ENCODE measurements at regions not wholly inside any gene's neighbourhood (a gene's known extent, or its start where the extent isn't known, plus 50 kb on each side); places are given as distances from the start of the nearest gene placed in this dataset.

DNA sequence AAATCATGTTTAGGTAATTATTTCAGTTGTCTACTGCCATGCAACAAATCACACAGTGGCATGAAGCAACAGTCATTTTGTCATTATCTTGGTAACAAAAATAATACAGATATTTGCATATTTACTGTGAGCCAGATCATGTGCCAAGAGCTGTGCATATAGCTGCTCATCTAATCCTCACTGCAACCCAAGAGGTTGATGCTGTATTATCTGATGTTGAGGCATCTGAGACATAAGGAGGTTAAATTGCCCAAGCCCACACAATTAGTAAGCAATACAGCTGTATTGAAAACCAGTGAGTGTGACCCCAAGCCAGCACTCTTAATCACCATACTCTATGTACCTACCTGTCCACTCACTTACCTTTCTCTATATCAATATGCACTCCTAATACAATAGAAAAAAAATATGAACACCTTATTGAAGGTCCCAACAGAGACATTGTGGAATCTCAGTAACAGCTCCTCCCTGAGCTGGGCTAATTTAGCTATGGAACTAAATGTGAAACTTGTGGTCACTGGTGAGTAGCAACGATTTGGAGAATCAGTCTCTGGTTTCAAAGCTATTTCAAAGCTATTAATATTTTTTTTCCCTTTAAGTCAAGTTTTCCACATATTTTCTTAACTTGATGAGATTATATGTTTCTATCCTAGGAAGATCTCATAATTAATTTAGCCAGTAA is 185.2 kb downstream of the KLF12 start:
- in situ Hi-C loops (cut with MboI; ENCODE audit: low pct_unique_long_range_greater_than_20kb in 2 of 9, low sequenced_read_pairs in 9 of 9, unreplicated experiment in 9 of 9): no loop called here
- no peak overlapping the region for H3K4me3 ChIP-seq
- ATAC-seq (replicated peaks in 6 of 8): no peak
- no peak overlapping the region for H3K27ac ChIP-seq
- peaks cover 0 to 8% of the 10 kb centered on the region in 2 donors for H3K4me1 ChIP-seq (replicated peaks in 1 of 2)
- WGBS, 10 experiments: 17 to 100% (median 60%) methylated on average over 1 of the region's 1 CpG; no CpG with 5 or more reads in 3 of the 10 experiments

- in situ Hi-C loops (cut with MboI; ENCODE audit: low pct_unique_long_range_greater_than_20kb in 2 of 9, low sequenced_read_pairs in 9 of 9, unreplicated experiment in 9 of 9): no loop called here
These were observed 188.3 kb downstream of the KLF12 start for GRCh38 chr13:73945871-73946270.

DNA sequence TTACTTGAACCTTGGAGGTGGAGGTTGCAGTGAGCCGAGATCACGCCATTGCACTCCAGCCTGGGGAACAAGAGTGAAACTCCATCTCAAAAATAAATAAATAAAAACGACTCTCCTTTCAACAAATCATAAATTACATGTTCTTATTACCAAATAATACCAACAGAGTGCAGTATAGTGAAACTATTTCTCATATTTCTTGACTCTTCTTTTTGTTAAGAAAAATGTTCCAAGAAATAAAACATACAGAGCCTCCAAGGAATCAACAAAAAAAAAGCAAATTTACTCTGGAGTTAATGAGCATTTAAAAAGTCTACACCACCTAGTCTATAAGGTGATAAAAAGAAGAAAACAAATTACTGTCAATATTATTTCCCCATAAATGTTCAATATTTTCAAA is 188.8 kb downstream of the KLF12 start:
- Histone ChIP-seq H3K4me3 (no peak overlapping the region), H3K27ac (no peak overlapping the region), H3K4me1 (replicated peaks in 1 of 2) (peaks cover 0 to 13% of the 10 kb centered on the region in 2 donors)
- ATAC-seq (replicated peaks in 6 of 8): no peak
- in situ Hi-C loops (cut with MboI; ENCODE audit: low pct_unique_long_range_greater_than_20kb in 2 of 9, low sequenced_read_pairs in 9 of 9, unreplicated experiment in 9 of 9): no loop called here
- WGBS, 10 experiments: 0 to 83% (median 25%) methylated on average over 1 to 3 of the region's 3 CpGs; no CpG with 5 or more reads in 3 of the 10 experiments

More at GRCh38 chr13:73945871-73946270, 188.3 kb downstream of the KLF12 start:
- Histone ChIP-seq H3K4me3 (no peak overlapping the region), H3K4me1 (replicated peaks in 1 of 2) (peaks cover 0 to 13% of the 10 kb centered on the region in 2 donors), H3K27ac (no peak overlapping the region)
- peak in 3 of 8 experiments; percentile 47 to 92 (median 55) for ATAC-seq (replicated peaks in 6 of 8)
- WGBS, 10 experiments: 50 to 68% (median 63%) methylated on average over 1 to 5 of the region's 5 CpGs; no CpG with 5 or more reads in 4 of the 10 experiments

DNA sequence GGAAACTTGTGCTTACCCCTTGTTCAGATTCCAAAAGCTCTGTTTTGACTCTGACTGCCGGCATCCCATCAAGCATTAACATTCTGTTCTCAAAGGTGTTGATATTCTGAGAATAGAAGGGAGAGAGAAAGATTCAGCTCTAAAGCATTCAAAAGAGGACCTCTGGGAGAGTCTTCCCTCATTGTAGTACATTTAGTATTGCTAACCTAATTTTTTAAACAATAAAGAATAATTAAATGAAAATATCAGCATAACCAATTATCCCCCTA is 190.3 kb downstream of the KLF12 start:
- no peak overlapping the region for H3K4me3 ChIP-seq
- no peak overlapping the region for H3K27ac ChIP-seq
- WGBS, 10 experiments: 0 to 100% (median 18%) methylated on average over 1 of the region's 1 CpG; no CpG with 5 or more reads in 3 of the 10 experiments
- ATAC-seq (replicated peaks in 6 of 8): no peak
- H3K4me1 ChIP-seq (replicated peaks in 1 of 2): peaks cover under 1 to 13% of the 10 kb centered on the region in 2 donors
- in situ Hi-C loops (cut with MboI; ENCODE audit: low pct_unique_long_range_greater_than_20kb in 2 of 9, low sequenced_read_pairs in 9 of 9, unreplicated experiment in 9 of 9): no loop called here

- Histone ChIP-seq H3K27ac (no peak overlapping the region), H3K4me1 (replicated peaks in 1 of 2) (peaks cover 6 to 15% of the 10 kb centered on the region in 2 donors), H3K4me3 (no peak overlapping the region)
- in situ Hi-C loops (cut with MboI; ENCODE audit: low pct_unique_long_range_greater_than_20kb in 2 of 9, low sequenced_read_pairs in 9 of 9, unreplicated experiment in 9 of 9): no loop called here
- 23 to 100% (median 94%) methylated on average over 2 to 4 of the region's 4 CpGs for WGBS, 10 experiments
- ATAC-seq (replicated peaks in 6 of 8): no peak
These were observed 190.9 kb downstream of the KLF12 start for GRCh38 chr13:73943137-73943964.

- in situ Hi-C loops (cut with MboI; ENCODE audit: low pct_unique_long_range_greater_than_20kb in 2 of 9, low sequenced_read_pairs in 9 of 9, unreplicated experiment in 9 of 9): no loop called here
- Histone ChIP-seq H3K4me1 (replicated peaks in 1 of 2) (peaks cover 10 to 30% of the 10 kb centered on the region in 2 donors), H3K4me3 (no peak overlapping the region), H3K27ac (no peak overlapping the region)
- WGBS, 10 experiments: 86 to 100% (median 100%) methylated on average over 1 of the region's 1 CpG; no CpG with 5 or more reads in 3 of the 10 experiments
- no peak for ATAC-seq (replicated peaks in 6 of 8)
These were observed 192.5 kb downstream of the KLF12 start for GRCh38 chr13:73941752-73942151.

- in situ Hi-C loops (cut with MboI; ENCODE audit: low pct_unique_long_range_greater_than_20kb in 2 of 9, low sequenced_read_pairs in 9 of 9, unreplicated experiment in 9 of 9): no loop called here
- 75 to 100% (median 99%) methylated on average over 1 to 6 of the region's 7 CpGs for WGBS, 10 experiments
- Histone ChIP-seq H3K4me3 (no peak overlapping the region), H3K4me1 (replicated peaks in 1 of 2) (peaks cover 10 to 30% of the 10 kb centered on the region in 2 donors), H3K27ac (no peak overlapping the region)
- ATAC-seq (replicated peaks in 6 of 8): no peak
These were observed 194.1 kb downstream of the KLF12 start for GRCh38 chr13:73940098-73940497.

DNA sequence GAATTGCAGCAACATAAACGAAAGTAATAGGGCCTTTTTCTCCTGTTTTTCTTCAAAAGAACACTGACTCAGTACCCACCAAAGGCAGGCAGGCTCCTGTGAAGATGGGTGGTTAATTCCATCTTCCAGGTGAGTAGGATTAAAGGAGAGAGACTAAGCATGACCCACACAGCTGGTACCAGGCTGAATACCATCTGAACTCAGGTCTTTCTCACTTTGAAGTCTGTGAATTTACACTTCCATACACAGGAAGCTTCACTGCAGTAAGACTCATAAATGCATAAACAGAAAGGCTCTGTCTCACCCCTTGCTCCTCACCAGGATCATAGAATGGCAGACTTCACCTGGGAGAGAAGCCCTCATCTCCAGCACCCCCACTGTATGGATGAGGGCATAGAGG is 194.6 kb downstream of the KLF12 start:
- Histone ChIP-seq H3K4me1 (replicated peaks in 1 of 2) (peaks cover 10 to 28% of the 10 kb centered on the region in 2 donors), H3K4me3 (no peak overlapping the region), H3K27ac (no peak overlapping the region)
- 33 to 100% (median 83%) methylated on average over 1 of the region's 1 CpG; no CpG with 5 or more reads in 2 of the 10 experiments for WGBS, 10 experiments
- no peak for ATAC-seq (replicated peaks in 6 of 8)
- in situ Hi-C loops (cut with MboI; ENCODE audit: low pct_unique_long_range_greater_than_20kb in 2 of 9, low sequenced_read_pairs in 9 of 9, unreplicated experiment in 9 of 9): no loop called here

DNA sequence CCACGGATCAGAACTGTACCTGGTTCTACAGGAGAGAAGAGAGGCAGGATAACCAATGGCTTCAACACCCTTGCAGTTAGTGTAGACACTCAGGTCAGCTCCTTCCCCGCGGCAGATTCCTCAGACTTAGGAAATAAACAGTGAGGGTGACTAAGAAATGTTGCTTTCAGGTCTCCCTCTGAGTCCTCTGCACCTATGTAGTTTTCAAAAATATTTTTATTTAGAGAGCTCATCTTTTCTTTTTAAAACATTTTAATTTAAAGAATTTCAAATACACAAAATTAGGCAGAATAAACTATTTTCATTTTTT is 195.2 kb downstream of the KLF12 start:
- H3K4me3 ChIP-seq: no peak overlapping the region
- ATAC-seq (replicated peaks in 6 of 8): peak in 1 of 8 experiments; percentile 9
- 38 to 100% (median 97%) methylated on average over 1 to 3 of the region's 3 CpGs; no CpG with 5 or more reads in 2 of the 10 experiments for WGBS, 10 experiments
- H3K4me1 ChIP-seq (replicated peaks in 1 of 2): peaks cover 10 to 22% of the 10 kb centered on the region in 2 donors
- in situ Hi-C loops (cut with MboI; ENCODE audit: low pct_unique_long_range_greater_than_20kb in 2 of 9, low sequenced_read_pairs in 9 of 9, unreplicated experiment in 9 of 9): no loop called here
- no peak overlapping the region for H3K27ac ChIP-seq

- Histone ChIP-seq H3K4me1 (replicated peaks in 1 of 2) (peaks cover 10 to 17% of the 10 kb centered on the region in 2 donors), H3K27ac (no peak overlapping the region), H3K4me3 (no peak overlapping the region)
- 33 to 96% (median 67%) methylated on average over 1 to 9 of the region's 10 CpGs for WGBS, 10 experiments
- peak in 7 of 8 experiments; percentile 42 to 91 (median 68) for ATAC-seq (replicated peaks in 6 of 8)
- in situ Hi-C loops (cut with MboI; ENCODE audit: low pct_unique_long_range_greater_than_20kb in 2 of 9, low sequenced_read_pairs in 9 of 9, unreplicated experiment in 9 of 9): no loop called here
These were observed 195.7 kb downstream of the KLF12 start for GRCh38 chr13:73938372-73939070.

- in situ Hi-C loops (cut with MboI; ENCODE audit: low pct_unique_long_range_greater_than_20kb in 2 of 9, low sequenced_read_pairs in 9 of 9, unreplicated experiment in 9 of 9): no loop called here
- peak in 2 of 8 experiments; percentile 17 to 35 for ATAC-seq (replicated peaks in 6 of 8)
- Histone ChIP-seq H3K27ac (no peak overlapping the region), H3K4me3 (no peak overlapping the region), H3K4me1 (replicated peaks in 1 of 2) (peaks cover 10 to 17% of the 10 kb centered on the region in 2 donors)
- 67 to 100% (median 94%) methylated on average over 1 of the region's 1 CpG; no CpG with 5 or more reads in 4 of the 10 experiments for WGBS, 10 experiments
These were observed 196.8 kb downstream of the KLF12 start for GRCh38 chr13:73937441-73937840.

- no peak overlapping the region for H3K4me3 ChIP-seq
- no peak overlapping the region for H3K27ac ChIP-seq
- no peak for ATAC-seq (replicated peaks in 6 of 8)
- 45 to 100% (median 98%) methylated on average over 1 to 3 of the region's 3 CpGs for WGBS, 10 experiments
- H3K4me1 ChIP-seq (replicated peaks in 1 of 2): peaks cover 10 to 17% of the 10 kb centered on the region in 2 donors
- in situ Hi-C loops (cut with MboI; ENCODE audit: low pct_unique_long_range_greater_than_20kb in 2 of 9, low sequenced_read_pairs in 9 of 9, unreplicated experiment in 9 of 9): no loop called here
These were observed 198.2 kb downstream of the KLF12 start for GRCh38 chr13:73935991-73936390.

DNA sequence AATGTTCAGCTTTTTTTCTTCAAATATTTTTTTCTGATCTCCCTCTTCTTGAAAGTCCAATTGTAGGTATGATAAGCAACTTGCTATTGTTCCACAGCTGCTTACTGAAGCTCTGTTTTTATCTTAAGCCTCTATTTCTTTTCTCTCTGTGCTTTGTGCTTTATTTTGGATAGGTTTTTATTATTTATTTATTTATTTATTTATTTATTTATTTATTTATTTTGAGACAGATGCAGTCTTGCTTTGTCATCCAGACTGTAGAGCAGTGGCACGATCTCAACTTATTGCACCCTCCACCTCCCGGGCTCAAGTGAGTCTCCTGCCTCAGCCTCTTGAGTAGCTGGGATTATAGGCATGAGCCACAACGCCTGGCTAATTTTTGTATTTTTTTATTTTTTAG is 199.4 kb downstream of the KLF12 start:
- WGBS, 10 experiments: 83 to 100% (median 100%) methylated on average over 1 to 3 of the region's 3 CpGs; no CpG with 5 or more reads in 1 of the 10 experiments

More for the DNA sequence above, 199.4 kb downstream of the KLF12 start:
- in situ Hi-C loops (cut with MboI; ENCODE audit: low pct_unique_long_range_greater_than_20kb in 2 of 9, low sequenced_read_pairs in 9 of 9, unreplicated experiment in 9 of 9): no loop called here
- H3K27ac ChIP-seq: no peak overlapping the region
- H3K4me1 ChIP-seq (replicated peaks in 1 of 2): peaks cover 10 to 17% of the 10 kb centered on the region in 2 donors
- ATAC-seq (replicated peaks in 6 of 8): no peak
- no peak overlapping the region for H3K4me3 ChIP-seq
